Fibroblast of the aortic adventitia (primary cell): ENCODE measurements at regions not wholly inside any gene's neighbourhood (a gene's known extent, or its start where the extent isn't known, plus 50 kb on each side); places are given as distances from the start of the nearest gene placed in this dataset.

ENCODE experiments used
- DNase-seq: peaks from one replicate; pipeline ENCODE4 v3.0.0-alpha.2; 2010; ENCODE audit warnings: low read depth
- H3K4me3 ChIP-seq: 2 replicates; pipeline ENCODE4 v1.5.1; 2011; ENCODE audit warnings: low read depth, mild to moderate bottlenecking, control low read depth, low read length, moderate library complexity
- CTCF ChIP-seq: IDR thresholded peaks from 2 replicates; pipeline ENCODE4 v1.5.1; 2011; ENCODE audit warnings: mild to moderate bottlenecking, low read length, control low read depth, inconsistent platforms; ENCODE audit not compliant: insufficient read depth

- no peak overlapping the region for H3K4me3 ChIP-seq
- no peak for DNase-seq
- TF ChIP-seq CTCF: no peak
Observed at GRCh38 chrX:40320819-40321218, 223.1 kb upstream of the BCOR start.

- no peak for TF ChIP-seq CTCF
- H3K4me3 ChIP-seq: no peak overlapping the region
Observed at GRCh38 chrX:40318801-40319200, 221.0 kb upstream of the BCOR start.

GRCh38 chrX:40318076-40318475 is 220.3 kb upstream of the BCOR start:
- DNase-seq: no peak
- no peak overlapping the region for H3K4me3 ChIP-seq
- no peak for TF ChIP-seq CTCF

More at GRCh38 chrX:40318801-40319200, 221.0 kb upstream of the BCOR start:
- DNase-seq: no peak

GRCh38 chrX:40316502-40316901 is 218.7 kb upstream of the BCOR start:
- H3K4me3 ChIP-seq: no peak overlapping the region
- no peak for TF ChIP-seq CTCF

GRCh38 chrX:40314070-40314469 is 216.3 kb upstream of the BCOR start:
- H3K4me3 ChIP-seq: no peak overlapping the region

More at GRCh38 chrX:40316502-40316901, 218.7 kb upstream of the BCOR start:
- no peak for DNase-seq

GRCh38 chrX:40313269-40313668 is 215.5 kb upstream of the BCOR start:
- DNase-seq: no peak
- H3K4me3 ChIP-seq: no peak overlapping the region
- TF ChIP-seq CTCF: no peak

More at GRCh38 chrX:40314070-40314469, 216.3 kb upstream of the BCOR start:
- TF ChIP-seq CTCF: no peak
- no peak for DNase-seq

- H3K4me3 ChIP-seq: no peak overlapping the region
- no peak for DNase-seq
- TF ChIP-seq CTCF: no peak
Observed at GRCh38 chrX:40310447-40310846, 212.7 kb upstream of the BCOR start.
